ENCODE measurements at regions not wholly inside any gene's neighbourhood (a gene's known extent, or its start where the extent isn't known, plus 50 kb on each side); places are given as distances from the start of the nearest gene placed in this dataset.

GRCh38 chr4:166257891-166258290 lies 384.9 kb downstream of the TLL1 start:
- no peak for DNase-seq (ENCODE audit: low read depth)
- H3K4me3 ChIP-seq (ENCODE audit: low read depth, low read length) = no peak overlapping the region
- TF ChIP-seq CTCF (IDR thresholded peaks at IDR 0.05; ENCODE audit: insufficient read depth, low read depth, low read length, missing control alignments) = no peak

- no peak for TF ChIP-seq CTCF (IDR thresholded peaks at IDR 0.05; ENCODE audit: insufficient read depth, low read depth, low read length, missing control alignments)
- H3K4me3 ChIP-seq (ENCODE audit: low read depth, low read length) = no peak overlapping the region
- no peak for DNase-seq (ENCODE audit: low read depth)
Observed at GRCh38 chr4:166259081-166259480, 386.0 kb downstream of the TLL1 start.

DNA sequence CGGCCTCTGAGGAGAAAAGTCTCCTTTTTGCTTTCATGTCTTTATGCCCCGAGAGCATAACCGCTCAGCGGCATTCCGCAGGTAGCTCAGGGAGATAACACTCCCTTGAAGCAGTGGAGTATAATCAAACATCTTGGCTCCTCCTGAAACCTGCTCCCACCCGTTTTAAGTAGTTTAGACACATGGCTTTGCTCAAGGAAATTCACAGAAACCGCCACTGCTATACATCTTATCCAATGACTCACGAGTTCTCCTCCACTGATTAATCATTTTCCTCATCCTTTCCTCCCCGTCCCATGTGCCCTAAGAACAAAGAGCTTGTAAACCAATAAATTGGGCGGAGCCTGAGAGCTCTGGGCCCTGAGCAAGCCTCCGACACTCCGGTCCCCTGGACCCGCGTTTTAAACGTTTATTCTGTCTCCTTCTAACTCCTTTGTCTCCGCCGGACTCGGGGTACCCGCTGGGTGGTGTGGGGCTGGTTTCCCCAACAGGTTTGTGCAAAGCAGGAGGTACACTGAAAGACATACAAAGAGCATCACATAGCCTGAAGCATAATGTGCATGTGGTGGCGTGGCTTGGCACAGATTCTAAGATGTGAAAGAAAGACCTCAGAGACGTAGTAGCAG lies 401.2 kb downstream of the TLL1 start:
- no peak for DNase-seq (ENCODE audit: low read depth)
- H3K4me3 ChIP-seq (ENCODE audit: low read depth, low read length) = no peak overlapping the region
- TF ChIP-seq CTCF (IDR thresholded peaks at IDR 0.05; ENCODE audit: insufficient read depth, low read depth, low read length, missing control alignments) = no peak

DNA sequence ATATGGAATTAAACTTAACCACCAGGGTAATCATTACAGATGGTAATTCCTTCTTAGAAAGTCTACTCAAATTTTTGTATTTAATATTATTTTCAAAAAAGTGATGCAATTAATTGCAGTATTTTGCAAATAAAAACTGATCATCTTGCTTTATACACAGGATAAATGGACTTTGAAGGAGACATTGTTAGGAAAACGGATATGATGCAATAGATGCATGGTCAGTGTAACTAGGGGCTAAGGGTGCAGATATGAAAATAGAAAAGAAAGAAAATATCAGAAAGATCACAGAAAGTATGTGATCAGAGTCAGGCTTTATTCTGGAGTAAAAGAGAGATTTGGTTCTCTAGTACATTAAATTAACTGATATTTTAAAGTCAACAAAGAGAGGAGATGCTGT lies 401.7 kb downstream of the TLL1 start:
- no peak overlapping the region for H3K4me3 ChIP-seq (ENCODE audit: low read depth, low read length)
- no peak for TF ChIP-seq CTCF (IDR thresholded peaks at IDR 0.05; ENCODE audit: insufficient read depth, low read depth, low read length, missing control alignments)
- DNase-seq (ENCODE audit: low read depth) = no peak

GRCh38 chr4:166277401-166277800 lies 404.4 kb downstream of the TLL1 start:
- DNase-seq (ENCODE audit: low read depth) = no peak
- TF ChIP-seq CTCF (IDR thresholded peaks at IDR 0.05; ENCODE audit: insufficient read depth, low read depth, low read length, missing control alignments) = no peak
- no peak overlapping the region for H3K4me3 ChIP-seq (ENCODE audit: low read depth, low read length)

DNA sequence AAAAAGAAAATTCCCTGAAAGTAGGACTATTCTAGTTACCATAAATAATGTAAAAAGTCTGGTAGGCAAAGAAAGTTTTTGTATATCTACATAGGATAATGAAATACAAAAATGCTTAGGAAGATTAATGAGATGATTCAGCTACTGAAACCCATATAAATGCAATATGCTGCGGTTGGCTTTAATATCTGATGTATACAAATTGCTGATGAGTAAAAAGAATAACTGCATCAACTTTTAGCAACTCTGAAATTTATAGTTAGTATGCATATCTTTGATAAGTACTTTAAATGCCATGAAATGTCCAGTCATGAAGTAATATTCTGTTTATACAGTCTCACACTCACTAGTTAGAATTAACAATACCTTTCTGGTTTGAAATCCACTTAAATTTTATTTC lies 404.8 kb downstream of the TLL1 start:
- no peak for DNase-seq (ENCODE audit: low read depth)
- H3K4me3 ChIP-seq (ENCODE audit: low read depth, low read length) = no peak overlapping the region
- no peak for TF ChIP-seq CTCF (IDR thresholded peaks at IDR 0.05; ENCODE audit: insufficient read depth, low read depth, low read length, missing control alignments)

DNA sequence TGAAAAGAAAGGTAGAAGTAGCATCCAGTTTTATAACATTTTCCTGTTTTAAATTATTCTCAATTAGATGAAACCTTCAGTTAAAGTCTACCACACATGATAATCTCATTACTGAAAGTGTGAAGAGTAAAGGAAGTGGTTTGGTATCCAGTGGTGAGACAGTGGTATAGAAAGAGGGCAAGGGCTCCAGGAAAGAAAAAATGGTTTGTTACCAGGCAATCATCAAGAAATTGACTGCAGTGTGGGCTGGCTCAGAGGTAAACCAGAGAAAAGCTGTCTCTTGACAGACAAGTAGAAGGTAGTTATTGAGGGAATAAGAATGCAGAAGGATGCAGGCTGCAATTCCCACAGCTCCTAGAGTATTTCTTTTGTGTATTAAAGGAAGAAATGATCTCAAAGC lies 406.2 kb downstream of the TLL1 start:
- no peak for TF ChIP-seq CTCF (IDR thresholded peaks at IDR 0.05; ENCODE audit: insufficient read depth, low read depth, low read length, missing control alignments)
- peak; percentile 14 for DNase-seq (ENCODE audit: low read depth)

More for the DNA sequence above, 406.2 kb downstream of the TLL1 start:
- no peak overlapping the region for H3K4me3 ChIP-seq (ENCODE audit: low read depth, low read length)
